ENCODE measurements at regions not wholly inside any gene's neighbourhood (a gene's known extent, or its start where the extent isn't known, plus 50 kb on each side); places are given as distances from the start of the nearest gene placed in this dataset.

GRCh38 chr3:28841441-28841840 is 439.4 kb upstream of the RBMS3 start:
- TF ChIP-seq, protein P1, sequence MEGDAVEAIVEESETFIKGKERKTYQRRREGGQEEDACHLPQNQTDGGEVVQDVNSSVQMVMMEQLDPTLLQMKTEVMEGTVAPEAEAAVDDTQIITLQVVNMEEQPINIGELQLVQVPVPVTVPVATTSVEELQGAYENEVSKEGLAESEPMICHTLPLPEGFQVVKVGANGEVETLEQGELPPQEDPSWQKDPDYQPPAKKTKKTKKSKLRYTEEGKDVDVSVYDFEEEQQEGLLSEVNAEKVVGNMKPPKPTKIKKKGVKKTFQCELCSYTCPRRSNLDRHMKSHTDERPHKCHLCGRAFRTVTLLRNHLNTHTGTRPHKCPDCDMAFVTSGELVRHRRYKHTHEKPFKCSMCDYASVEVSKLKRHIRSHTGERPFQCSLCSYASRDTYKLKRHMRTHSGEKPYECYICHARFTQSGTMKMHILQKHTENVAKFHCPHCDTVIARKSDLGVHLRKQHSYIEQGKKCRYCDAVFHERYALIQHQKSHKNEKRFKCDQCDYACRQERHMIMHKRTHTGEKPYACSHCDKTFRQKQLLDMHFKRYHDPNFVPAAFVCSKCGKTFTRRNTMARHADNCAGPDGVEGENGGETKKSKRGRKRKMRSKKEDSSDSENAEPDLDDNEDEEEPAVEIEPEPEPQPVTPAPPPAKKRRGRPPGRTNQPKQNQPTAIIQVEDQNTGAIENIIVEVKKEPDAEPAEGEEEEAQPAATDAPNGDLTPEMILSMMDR (IDR thresholded peaks at IDR 0.05), result no peak
- TF ChIP-seq POLR2AphosphoS5 (IDR thresholded peaks at IDR 0.05; ENCODE audit: low read depth, low read length), result no peak
- no peak for TF ChIP-seq SIN3A (IDR thresholded peaks at IDR 0.05; ENCODE audit: borderline replicate concordance, insufficient read depth, low read depth, low read length)
- no peak for TF ChIP-seq TCF7L2 (IDR thresholded peaks at IDR 0.05; ENCODE audit: low read depth, low read length)
